ENCODE measurements at regions not wholly inside any gene's neighbourhood (a gene's known extent, or its start where the extent isn't known, plus 50 kb on each side); places are given as distances from the start of the nearest gene placed in this dataset.

DNA sequence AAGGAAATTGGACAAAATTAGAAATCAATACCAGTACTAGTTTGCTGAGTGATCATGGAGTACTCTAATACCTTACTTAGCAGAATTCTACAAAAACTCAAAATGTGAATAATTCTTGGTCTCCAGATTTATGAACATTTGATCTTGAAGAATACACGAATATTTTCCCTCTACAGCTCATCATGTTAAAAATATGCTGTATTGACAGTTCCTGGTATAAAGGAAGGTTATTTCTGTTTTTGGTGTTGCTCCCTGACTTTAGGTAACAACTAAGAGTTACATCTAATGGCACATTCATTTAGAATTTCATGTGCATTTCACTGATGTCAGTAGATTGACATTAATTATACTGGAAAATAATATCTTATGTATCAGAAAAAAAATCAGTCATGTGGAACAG, 479.2 kb upstream of the PKDCC start:
- TF ChIP-seq EP300 (IDR thresholded peaks at IDR 0.05), result no peak
- no peak for TF ChIP-seq POLR2A (IDR thresholded peaks at IDR 0.05)
- TF ChIP-seq, protein P1, sequence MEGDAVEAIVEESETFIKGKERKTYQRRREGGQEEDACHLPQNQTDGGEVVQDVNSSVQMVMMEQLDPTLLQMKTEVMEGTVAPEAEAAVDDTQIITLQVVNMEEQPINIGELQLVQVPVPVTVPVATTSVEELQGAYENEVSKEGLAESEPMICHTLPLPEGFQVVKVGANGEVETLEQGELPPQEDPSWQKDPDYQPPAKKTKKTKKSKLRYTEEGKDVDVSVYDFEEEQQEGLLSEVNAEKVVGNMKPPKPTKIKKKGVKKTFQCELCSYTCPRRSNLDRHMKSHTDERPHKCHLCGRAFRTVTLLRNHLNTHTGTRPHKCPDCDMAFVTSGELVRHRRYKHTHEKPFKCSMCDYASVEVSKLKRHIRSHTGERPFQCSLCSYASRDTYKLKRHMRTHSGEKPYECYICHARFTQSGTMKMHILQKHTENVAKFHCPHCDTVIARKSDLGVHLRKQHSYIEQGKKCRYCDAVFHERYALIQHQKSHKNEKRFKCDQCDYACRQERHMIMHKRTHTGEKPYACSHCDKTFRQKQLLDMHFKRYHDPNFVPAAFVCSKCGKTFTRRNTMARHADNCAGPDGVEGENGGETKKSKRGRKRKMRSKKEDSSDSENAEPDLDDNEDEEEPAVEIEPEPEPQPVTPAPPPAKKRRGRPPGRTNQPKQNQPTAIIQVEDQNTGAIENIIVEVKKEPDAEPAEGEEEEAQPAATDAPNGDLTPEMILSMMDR (IDR thresholded peaks at IDR 0.05), result no peak
- no peak for TF ChIP-seq POLR2AphosphoS5 (IDR thresholded peaks at IDR 0.05)
- no peaks in the 10 kb centered on the region for H3K4me1 ChIP-seq
- WGBS, 2 donors, result 77 to 84% methylated on average over 1 of the region's 1 CpG

DNA sequence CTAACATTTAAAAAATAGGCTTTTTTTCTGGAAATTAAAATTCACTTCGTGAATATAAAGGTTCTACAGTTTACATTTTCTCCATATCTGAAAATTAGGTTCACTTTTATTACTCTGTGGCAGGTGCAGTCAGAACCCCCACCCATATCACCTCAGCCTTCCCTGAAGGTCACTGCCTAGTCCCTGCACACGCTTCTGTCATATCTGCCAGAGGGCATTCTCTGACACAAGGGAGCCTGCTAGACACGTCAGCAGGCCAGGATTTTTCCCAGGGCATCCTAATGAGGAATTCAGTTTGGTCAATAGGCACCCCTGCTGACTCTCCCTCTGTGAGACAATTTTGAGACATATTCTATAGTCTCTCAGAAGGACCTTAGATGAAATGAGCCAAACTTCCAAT, 475.7 kb upstream of the PKDCC start:
- no peaks in the 10 kb centered on the region for H3K9me3 ChIP-seq
- intact Hi-C loops (cut with DNase I), result no loop called here
- TF ChIP-seq POLR2AphosphoS5 (IDR thresholded peaks at IDR 0.05) (no peak), POLR2A (IDR thresholded peaks at IDR 0.05) (no peak), EP300 (IDR thresholded peaks at IDR 0.05) (no peak)
- TF ChIP-seq, protein P1 (IDR thresholded peaks at IDR 0.05), result no peak

More for the DNA sequence above, 479.2 kb upstream of the PKDCC start:
- Histone ChIP-seq H3K9me3 (no peaks in the 10 kb centered on the region), H3K4me3 (no peak overlapping the region), H3K36me3 (no peaks in the 10 kb centered on the region), H3K27me3 (no peaks in the 10 kb centered on the region), H3K27ac (no peak overlapping the region)
- no peak for DNase-seq
- intact Hi-C loops (cut with DNase I), result no loop called here

DNA sequence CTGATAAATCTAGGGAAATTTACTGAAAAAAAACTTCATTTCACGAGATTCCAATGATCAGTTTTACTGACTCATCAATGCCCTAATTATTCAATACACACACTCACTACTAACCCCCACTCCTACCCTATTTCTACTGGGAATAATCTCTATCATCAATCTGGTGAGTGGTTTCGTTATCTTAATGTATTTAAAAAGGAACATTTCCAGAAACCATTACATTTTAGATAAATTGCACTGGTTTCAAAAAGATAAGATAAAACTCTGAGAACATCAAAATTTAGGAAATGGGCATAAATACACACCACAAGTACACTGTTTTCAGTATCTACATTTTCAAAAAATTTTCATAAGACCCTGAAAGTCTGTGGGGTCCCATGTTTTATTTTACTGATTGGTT, 471.4 kb upstream of the PKDCC start:
- Histone ChIP-seq H3K4me1 (no peaks in the 10 kb centered on the region), H3K27ac (no peak overlapping the region), H3K27me3 (no peaks in the 10 kb centered on the region), H3K9me3 (no peaks in the 10 kb centered on the region), H3K36me3 (no peaks in the 10 kb centered on the region), H3K4me3 (no peak overlapping the region)
- 40 to 76% methylated on average over 2 of the region's 2 CpGs for WGBS, 2 donors
- TF ChIP-seq POLR2AphosphoS5 (IDR thresholded peaks at IDR 0.05) (no peak), POLR2A (IDR thresholded peaks at IDR 0.05) (no peak), EP300 (IDR thresholded peaks at IDR 0.05) (no peak)
- TF ChIP-seq, protein P1 (IDR thresholded peaks at IDR 0.05), result no peak
- no peak for DNase-seq
- intact Hi-C loops (cut with DNase I), result no loop called here

More for the DNA sequence above, 475.7 kb upstream of the PKDCC start:
- Histone ChIP-seq H3K4me1 (no peaks in the 10 kb centered on the region), H3K4me3 (no peak overlapping the region), H3K27me3 (no peaks in the 10 kb centered on the region), H3K27ac (no peak overlapping the region), H3K36me3 (no peaks in the 10 kb centered on the region)
- no peak for DNase-seq
- WGBS, 2 donors, result 44 to 76% methylated on average over 3 of the region's 3 CpGs

DNA sequence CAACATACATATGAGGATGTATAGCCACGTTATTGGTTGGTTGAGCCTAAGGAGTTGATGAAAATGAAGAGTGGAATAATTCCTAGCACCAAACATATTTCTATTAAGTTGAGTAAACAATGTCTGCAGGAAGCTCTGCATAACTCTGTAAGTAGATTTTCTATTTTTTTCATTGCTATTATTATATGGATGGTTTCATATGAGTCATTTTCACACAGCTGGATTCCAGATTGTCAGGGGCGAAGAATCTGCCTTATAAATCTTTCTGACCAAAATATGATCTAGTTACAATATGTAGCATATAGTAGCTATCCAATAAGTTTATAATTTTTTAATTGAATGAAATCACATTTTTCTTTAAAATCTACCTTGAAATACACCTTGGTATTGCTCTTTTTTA, 468.0 kb upstream of the PKDCC start:
- intact Hi-C loops (cut with DNase I), result no loop called here
- 49 to 80% methylated on average over 2 of the region's 2 CpGs for WGBS, 2 donors
- Histone ChIP-seq H3K27me3 (no peaks in the 10 kb centered on the region), H3K4me1 (no peaks in the 10 kb centered on the region), H3K27ac (no peak overlapping the region), H3K4me3 (no peak overlapping the region), H3K9me3 (peaks cover 0 to 10% (median 0%) of the 10 kb centered on the region in 4 donors), H3K36me3 (no peaks in the 10 kb centered on the region)
- no peak for TF ChIP-seq POLR2AphosphoS5 (IDR thresholded peaks at IDR 0.05)
- no peak for TF ChIP-seq POLR2A (IDR thresholded peaks at IDR 0.05)
- TF ChIP-seq, protein P1 (IDR thresholded peaks at IDR 0.05), result no peak
- TF ChIP-seq EP300 (IDR thresholded peaks at IDR 0.05), result no peak
- DNase-seq, result no peak

DNA sequence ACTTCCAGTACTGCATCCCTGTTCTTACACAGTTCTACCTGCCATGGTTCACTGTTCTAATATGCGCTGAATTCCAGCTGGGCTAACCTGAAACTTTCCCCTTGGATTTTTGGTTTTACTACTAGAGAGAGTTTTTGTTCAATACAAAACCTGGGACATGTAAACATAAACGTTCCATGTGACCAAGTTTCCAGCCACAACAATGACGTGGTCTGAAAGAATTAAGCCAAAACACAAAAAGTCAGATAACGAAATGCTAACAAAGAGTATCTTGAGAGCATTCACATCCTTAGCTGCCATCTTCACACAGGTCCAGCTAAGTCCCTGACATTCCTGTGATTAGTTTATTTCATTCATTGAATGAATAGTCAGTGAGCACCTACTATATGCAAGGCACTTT, 467.0 kb upstream of the PKDCC start:
- no peak overlapping the region for H3K4me3 ChIP-seq
- H3K9me3 ChIP-seq, result peaks cover 0 to 12% (median 0%) of the 10 kb centered on the region in 4 donors
- no peaks in the 10 kb centered on the region for H3K36me3 ChIP-seq
- no peak for DNase-seq
- H3K27me3 ChIP-seq, result no peaks in the 10 kb centered on the region
- H3K27ac ChIP-seq, result no peak overlapping the region
- 75 to 85% methylated on average over 4 of the region's 4 CpGs for WGBS, 2 donors
- intact Hi-C loops (cut with DNase I), result no loop called here
- TF ChIP-seq, protein P1 (IDR thresholded peaks at IDR 0.05), result no peak
- TF ChIP-seq POLR2AphosphoS5 (IDR thresholded peaks at IDR 0.05) (no peak), POLR2A (IDR thresholded peaks at IDR 0.05) (no peak), EP300 (IDR thresholded peaks at IDR 0.05) (no peak)
- no peaks in the 10 kb centered on the region for H3K4me1 ChIP-seq

All from sigmoid colon (tissue), 6 donors.